DND-41 (cell line): ENCODE measurements at regions not wholly inside any gene's neighbourhood (a gene's known extent, or its start where the extent isn't known, plus 50 kb on each side); places are given as distances from the start of the nearest gene placed in this dataset.

ENCODE experiments used
- CTCF ChIP-seq: IDR thresholded peaks from 2 replicates; pipeline ENCODE4 v1.5.1; 2012; ENCODE audit warnings: borderline replicate concordance, low read length, moderate library complexity, mild to moderate bottlenecking; ENCODE audit not compliant: poor library complexity, severe bottlenecking; ENCODE audit errors: extremely low read depth
- EZH2 ChIP-seq: IDR thresholded peaks from 3 replicates; pipeline ENCODE4 v1.6.1; 2012; ENCODE audit warnings: borderline replicate concordance, low read depth, mild to moderate bottlenecking, moderate library complexity, low read length, inconsistent platforms; ENCODE audit not compliant: severe bottlenecking

GRCh38 chr1:212166644-212167043 lies 118.6 kb upstream of the PPP2R5A start:
- TF ChIP-seq CTCF (no peak), EZH2 (no peak)
